Panc1 (cell line): ENCODE measurements at regions not wholly inside any gene's neighbourhood (a gene's known extent, or its start where the extent isn't known, plus 50 kb on each side); places are given as distances from the start of the nearest gene placed in this dataset.

Experiments
- ATAC-seq: fragments of 200-7000 bp; cut with Tn5 transposase; 2 replicates; pipeline ENCODE4 v1.9.1; 2020; ENCODE audit warnings: mild to moderate bottlenecking, moderate library complexity
- BruUV-seq: library from RNA; stranded (reverse); fragments of 400-500 nt; replicated peaks from 2 replicates; lab custom pipeline; 2021; lab: Mats Ljungman, UMichigan
- CTCF ChIA-PET: fragments of 300-600 bp; sonication (Branson Sonifier 250); formaldehyde crosslinking; loops from one replicate; lab custom pipeline; 2022; ENCODE audit warnings: antibody characterized with exemption; lab: Charles Lee
- POLR2A ChIA-PET: fragments of 300-600 bp; sonication (Branson Sonifier 250); formaldehyde crosslinking; loops from one replicate; lab custom pipeline; 2022; ENCODE audit warnings: antibody characterized with exemption; lab: Charles Lee
- DNase-seq: peaks from one replicate; pipeline ENCODE4 v3.0.0-alpha.2; 2010; ENCODE audit warnings: low read depth, low spot score
- H3K27ac ChIP-seq: 2 replicates; pipeline ENCODE4 v1.5.1; 2011; ENCODE audit warnings: mild to moderate bottlenecking, low read length, inconsistent platforms
- H3K27me3 ChIP-seq: fragments of 200-500 bp; sonication (Bioruptor generic); 2 replicates; pipeline ENCODE4 v1.6.0; 2014; ENCODE audit warnings: low read length, inconsistent platforms; ENCODE audit not compliant: control insufficient read depth, insufficient read depth
- H3K36me3 ChIP-seq: fragments of 200-500 bp; sonication (Bioruptor generic); 2 replicates; pipeline ENCODE4 v1.5.1; 2014; ENCODE audit warnings: inconsistent platforms, mild to moderate bottlenecking, low read length, moderate library complexity; ENCODE audit not compliant: control insufficient read depth, insufficient read depth
- H3K4me1 ChIP-seq: 2 replicates; pipeline ENCODE4 v1.5.1; 2011; ENCODE audit warnings: inconsistent platforms, mild to moderate bottlenecking, low read length, moderate library complexity; ENCODE audit not compliant: control insufficient read depth, insufficient read depth
- H3K4me3 ChIP-seq, 2 experiments: 2 replicates each; pipeline ENCODE4 v1.5.1; 2011 to 2012; ENCODE audit warnings: low read depth in 2 of 2, low read length in 2 of 2, mild to moderate bottlenecking in 2 of 2, inconsistent platforms in 1 of 2, moderate library complexity in 1 of 2
- H3K9me3 ChIP-seq: fragments of 200-500 bp; sonication (Bioruptor generic); 2 replicates; pipeline ENCODE4 v1.5.1; 2014; ENCODE audit warnings: low read depth, mild to moderate bottlenecking, inconsistent platforms, low read length, moderate library complexity; ENCODE audit not compliant: control insufficient read depth, insufficient read depth
- CTCF ChIP-seq: fragments of 450-650 bp; IDR thresholded peaks from 2 replicates; pipeline ENCODE4 v1.5.1; 2017; ENCODE audit warnings: mild to moderate bottlenecking
- POLR2AphosphoS5 ChIP-seq: IDR thresholded peaks from 2 replicates; pipeline ENCODE4 v1.6.1; 2012; ENCODE audit warnings: mild to moderate bottlenecking, low read depth, low read length, moderate library complexity
- REST ChIP-seq, 2 experiments: IDR thresholded peaks; 2 replicates each; pipeline ENCODE4 v1.6.1; 2011 to 2012; ENCODE audit warnings: low read depth in 2 of 2, control low read depth in 1 of 2, low read length in 1 of 2, mild to moderate bottlenecking in 1 of 2, moderate library complexity in 1 of 2; ENCODE audit not compliant: insufficient read depth in 1 of 2
- SIN3A ChIP-seq: IDR thresholded peaks from 2 replicates; pipeline ENCODE4 v1.6.1; 2012; ENCODE audit warnings: low read depth, mild to moderate bottlenecking, low read length, moderate library complexity, borderline replicate concordance; ENCODE audit not compliant: insufficient read depth
- TCF7L2 ChIP-seq: IDR thresholded peaks from 2 replicates; pipeline ENCODE4 v1.6.1; 2011; ENCODE audit warnings: mild to moderate bottlenecking, low read depth, low read length, inconsistent platforms
- in situ Hi-C: cut with HindIII; loops from 2 replicates; pipeline ENCODE4 v1.10.0; 2016; ENCODE audit warnings: low sequenced_read_pairs, low pct_unique_long_range_greater_than_20kb
- intact Hi-C: fragments of 100-400 bp; cut with micrococcal nuclease; formaldehyde crosslinking; loops from one replicate; pipeline ENCODE4 v1.10.0; 2022; ENCODE audit not compliant: unreplicated experiment

DNA sequence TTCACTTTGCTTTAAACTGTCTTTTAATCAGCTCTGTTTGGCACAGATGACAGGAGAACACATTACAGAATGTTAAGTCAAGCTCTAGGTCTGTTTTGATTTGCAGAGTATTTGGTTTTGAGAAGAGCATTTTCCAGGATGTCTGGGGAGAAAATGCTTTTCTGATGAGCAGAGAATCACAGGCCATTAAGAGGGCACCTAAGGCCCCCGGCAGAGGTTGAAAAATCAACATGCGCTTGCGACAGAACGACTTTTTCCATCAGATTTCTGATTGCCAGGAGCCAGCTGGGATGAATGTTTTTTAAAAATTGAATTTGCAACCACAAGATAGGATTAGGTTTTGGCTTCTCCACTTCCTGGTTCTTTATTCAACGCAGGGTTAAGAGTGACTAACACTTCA lies 304.5 kb downstream of the JRKL start:
- H3K36me3 ChIP-seq: no peaks in the 10 kb centered on the region
- H3K4me1 ChIP-seq: no peaks in the 10 kb centered on the region
- ATAC-seq: no peak
- ChIA-PET CTCF (no interaction called here), POLR2A (no interaction called here)
- intact Hi-C loops (no loop called here), in situ Hi-C loops (no loop called here)
- BruUV-seq: no TSS peak
- no peak for TF ChIP-seq REST (IDR thresholded peaks at IDR 0.05; ENCODE audit: insufficient read depth in 1 of 2, low read depth in 2 of 2, low read length in 1 of 2)
- H3K27me3 ChIP-seq: no peaks in the 10 kb centered on the region
- no peaks in the 10 kb centered on the region; the same call in 1 of the 2 replicates for H3K9me3 ChIP-seq
- DNase-seq: no peak
- no peak overlapping the region for H3K4me3 ChIP-seq
- no peak overlapping the region for H3K27ac ChIP-seq

GRCh38 chr11:96696731-96697130 lies 306.9 kb downstream of the JRKL start:
- H3K27ac ChIP-seq: no peak overlapping the region
- in situ Hi-C loops: no loop called here
- POLR2A ChIA-PET: no interaction called here
- H3K27me3 ChIP-seq: no peaks in the 10 kb centered on the region
- TF ChIP-seq CTCF: no peak
- no peak for TF ChIP-seq POLR2AphosphoS5
- no peak for TF ChIP-seq TCF7L2
- no peak for TF ChIP-seq REST (IDR thresholded peaks at IDR 0.05; ENCODE audit: insufficient read depth in 1 of 2, low read depth in 2 of 2, low read length in 1 of 2)
- TF ChIP-seq SIN3A: no peak
- H3K4me1 ChIP-seq: no peaks in the 10 kb centered on the region
- no TSS peak for BruUV-seq
- CTCF ChIA-PET: no interaction called here
- DNase-seq: no peak
- no peaks in the 10 kb centered on the region for H3K36me3 ChIP-seq
- H3K4me3 ChIP-seq: no peak overlapping the region
- ATAC-seq: no peak
- no peaks in the 10 kb centered on the region for H3K9me3 ChIP-seq
- intact Hi-C loops: no loop called here
